NCI-H748 treated with DMSO at 0.1 percent for 48 hours (cell line): ENCODE measurements at regions not wholly inside any gene's neighbourhood (a gene's known extent, or its start where the extent isn't known, plus 50 kb on each side); places are given as distances from the start of the nearest gene placed in this dataset.
"Not testable (repeated sequence)": the region's sequence is repeated elsewhere in the genome, so short reads cannot be mapped to it uniquely, and the experiment has no call there.

ENCODE experiments used
- DNase-seq: peaks from one replicate; lab custom pipeline; 2025; lab: John Stamatoyannopoulos, UW

- no peak for DNase-seq
Measured at GRCh38 chr5:98500811-98501210, 272.7 kb upstream of the RGMB start.

- DNase-seq = no peak
Measured at GRCh38 chr5:98503616-98504015, 269.8 kb upstream of the RGMB start.

- DNase-seq = no peak
Measured at GRCh38 chr5:98504505-98504904, 269.0 kb upstream of the RGMB start.

- DNase-seq = peak; percentile 41
Measured at GRCh38 chr5:98510143-98510985, 263.1 kb upstream of the RGMB start.

GRCh38 chr5:98513380-98513779 is 260.1 kb upstream of the RGMB start:
- no peak for DNase-seq

- DNase-seq = no peak
Measured at GRCh38 chr5:98514215-98514614, 259.2 kb upstream of the RGMB start.

GRCh38 chr5:98516701-98517100 is 256.8 kb upstream of the RGMB start:
- no peak for DNase-seq

- DNase-seq = no peak
Measured at GRCh38 chr5:98517560-98518366, 255.7 kb upstream of the RGMB start.

- DNase-seq = no peak
Measured at GRCh38 chr5:98518754-98519153, 254.7 kb upstream of the RGMB start.

GRCh38 chr5:98519571-98519970 is 253.9 kb upstream of the RGMB start:
- DNase-seq = no peak

GRCh38 chr5:98521821-98522220 is 251.6 kb upstream of the RGMB start:
- DNase-seq = no peak

- no peak for DNase-seq
Measured at GRCh38 chr5:98524773-98525172, 248.7 kb upstream of the RGMB start.

GRCh38 chr5:98527846-98528245 is 245.6 kb upstream of the RGMB start:
- no peak for DNase-seq

- DNase-seq = no peak
Measured at GRCh38 chr5:98529321-98529720, 244.1 kb upstream of the RGMB start.

- no peak for DNase-seq
Measured at GRCh38 chr5:98530224-98530623, 243.2 kb upstream of the RGMB start.

GRCh38 chr5:98535901-98536300 is 237.6 kb upstream of the RGMB start:
- DNase-seq = peak; percentile 17

GRCh38 chr5:98540056-98540455 is 233.4 kb upstream of the RGMB start:
- no peak for DNase-seq

- no peak for DNase-seq
Measured at GRCh38 chr5:98541641-98542040, 231.8 kb upstream of the RGMB start.

- no peak for DNase-seq
Measured at GRCh38 chr5:98543490-98543889, 230.0 kb upstream of the RGMB start.

GRCh38 chr5:98546924-98547323 is 226.5 kb upstream of the RGMB start:
- not testable (repeated sequence) for DNase-seq

- no peak for DNase-seq
Measured at GRCh38 chr5:98556712-98557111, 216.8 kb upstream of the RGMB start.

GRCh38 chr5:98557916-98558315 is 215.5 kb upstream of the RGMB start:
- DNase-seq = no peak
